Esophagus squamous epithelium (tissue), 4 donors: ENCODE measurements at regions not wholly inside any gene's neighbourhood (a gene's known extent, or its start where the extent isn't known, plus 50 kb on each side); places are given as distances from the start of the nearest gene placed in this dataset.

Source experiments
- POLR2A ChIP-seq, 4 donors: fragments of 450-650 bp; IDR thresholded peaks; one replicate each; pipeline ENCODE4 v1.6.1; 2017; ENCODE audit warnings: antibody characterized with exemption in 4 of 4, mild to moderate bottlenecking in 4 of 4, moderate library complexity in 3 of 4
- TF ChIP-seq, protein P1 (sequence below), 6 experiments: fragments of 450-650 bp in 4 of 6; fragments of 200-600 bp in 2 of 6; sonication (generic) in 2 of 6; IDR thresholded peaks; one replicate each; pipeline ENCODE4 v1.5.1; 2016 to 2019; ENCODE audit warnings: antibody characterized with exemption in 6 of 6, mild to moderate bottlenecking in 4 of 6, moderate library complexity in 4 of 6

DNA sequence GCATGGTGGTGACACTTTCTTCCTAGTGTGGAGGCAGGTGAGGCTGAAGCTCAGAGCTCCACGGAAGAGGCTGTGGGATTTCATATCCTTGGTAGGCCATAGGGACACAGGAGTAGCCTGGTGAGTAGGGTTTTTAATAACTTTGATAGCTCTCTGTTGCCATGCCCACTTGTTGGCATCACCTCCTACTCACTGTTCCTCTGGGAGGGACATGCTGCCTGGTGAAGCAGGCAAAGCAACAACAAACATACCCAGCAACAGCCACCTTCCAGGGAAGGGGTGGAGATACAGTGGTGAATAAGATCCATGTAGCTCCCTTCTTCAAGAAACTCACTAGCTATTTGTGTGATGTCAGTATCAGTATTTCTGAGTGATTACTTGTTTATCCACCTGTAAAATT lies 285.4 kb downstream of the CLIC5 start:
- TF ChIP-seq, protein P1, sequence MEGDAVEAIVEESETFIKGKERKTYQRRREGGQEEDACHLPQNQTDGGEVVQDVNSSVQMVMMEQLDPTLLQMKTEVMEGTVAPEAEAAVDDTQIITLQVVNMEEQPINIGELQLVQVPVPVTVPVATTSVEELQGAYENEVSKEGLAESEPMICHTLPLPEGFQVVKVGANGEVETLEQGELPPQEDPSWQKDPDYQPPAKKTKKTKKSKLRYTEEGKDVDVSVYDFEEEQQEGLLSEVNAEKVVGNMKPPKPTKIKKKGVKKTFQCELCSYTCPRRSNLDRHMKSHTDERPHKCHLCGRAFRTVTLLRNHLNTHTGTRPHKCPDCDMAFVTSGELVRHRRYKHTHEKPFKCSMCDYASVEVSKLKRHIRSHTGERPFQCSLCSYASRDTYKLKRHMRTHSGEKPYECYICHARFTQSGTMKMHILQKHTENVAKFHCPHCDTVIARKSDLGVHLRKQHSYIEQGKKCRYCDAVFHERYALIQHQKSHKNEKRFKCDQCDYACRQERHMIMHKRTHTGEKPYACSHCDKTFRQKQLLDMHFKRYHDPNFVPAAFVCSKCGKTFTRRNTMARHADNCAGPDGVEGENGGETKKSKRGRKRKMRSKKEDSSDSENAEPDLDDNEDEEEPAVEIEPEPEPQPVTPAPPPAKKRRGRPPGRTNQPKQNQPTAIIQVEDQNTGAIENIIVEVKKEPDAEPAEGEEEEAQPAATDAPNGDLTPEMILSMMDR (IDR thresholded peaks at IDR 0.05) = no peak
- no peak for TF ChIP-seq POLR2A (IDR thresholded peaks at IDR 0.05)
